ENCODE measurements at regions not wholly inside any gene's neighbourhood (a gene's known extent, or its start where the extent isn't known, plus 50 kb on each side); places are given as distances from the start of the nearest gene placed in this dataset.
"Not testable (repeated sequence)": the region's sequence is repeated elsewhere in the genome, so short reads cannot be mapped to it uniquely, and the experiment has no call there.

GRCh38 chr17:72468841-72469240 is 348.0 kb downstream of the SOX9 start:
- no peak overlapping the region for H3K4me3 ChIP-seq (ENCODE audit: low read depth, low read length)
- no peak for DNase-seq (ENCODE audit: low read depth, low spot score)
- in situ Hi-C loops (cut with HindIII; ENCODE audit: low sequenced_read_pairs), result no loop called here
- no peak for TF ChIP-seq CTCF (IDR thresholded peaks at IDR 0.05; ENCODE audit: low read depth, low read length)

GRCh38 chr17:72470121-72470705 is 349.4 kb downstream of the SOX9 start:
- no peak for TF ChIP-seq CTCF (IDR thresholded peaks at IDR 0.05; ENCODE audit: low read depth, low read length)
- no peak overlapping the region for H3K4me3 ChIP-seq (ENCODE audit: low read depth, low read length)
- in situ Hi-C loops (cut with HindIII; ENCODE audit: low sequenced_read_pairs), result no loop called here
- DNase-seq (ENCODE audit: low read depth, low spot score), result no peak

GRCh38 chr17:72470734-72471133 is 349.9 kb downstream of the SOX9 start:
- H3K4me3 ChIP-seq (ENCODE audit: low read depth, low read length), result no peak overlapping the region
- DNase-seq (ENCODE audit: low read depth, low spot score), result no peak
- in situ Hi-C loops (cut with HindIII; ENCODE audit: low sequenced_read_pairs), result no loop called here
- no peak for TF ChIP-seq CTCF (IDR thresholded peaks at IDR 0.05; ENCODE audit: low read depth, low read length)

GRCh38 chr17:72471296-72471695 is 350.5 kb downstream of the SOX9 start:
- TF ChIP-seq CTCF (IDR thresholded peaks at IDR 0.05; ENCODE audit: low read depth, low read length), result no peak
- in situ Hi-C loops (cut with HindIII; ENCODE audit: low sequenced_read_pairs), result no loop called here
- DNase-seq (ENCODE audit: low read depth, low spot score), result no peak
- no peak overlapping the region for H3K4me3 ChIP-seq (ENCODE audit: low read depth, low read length)

- H3K4me3 ChIP-seq (ENCODE audit: low read depth, low read length), result no peak overlapping the region
- DNase-seq (ENCODE audit: low read depth, low spot score), result no peak
- in situ Hi-C loops (cut with HindIII; ENCODE audit: low sequenced_read_pairs), result no loop called here
- no peak for TF ChIP-seq CTCF (IDR thresholded peaks at IDR 0.05; ENCODE audit: low read depth, low read length)
Measured at GRCh38 chr17:72472106-72472505, 351.3 kb downstream of the SOX9 start.

GRCh38 chr17:72472853-72473390 is 352.1 kb downstream of the SOX9 start:
- in situ Hi-C loops (cut with HindIII; ENCODE audit: low sequenced_read_pairs); H3K4me3 ChIP-seq (ENCODE audit: low read depth, low read length); DNase-seq (ENCODE audit: low read depth, low spot score): not testable (repeated sequence)

- in situ Hi-C loops (cut with HindIII; ENCODE audit: low sequenced_read_pairs), result no loop called here
- no peak overlapping the region for H3K4me3 ChIP-seq (ENCODE audit: low read depth, low read length)
- TF ChIP-seq CTCF (IDR thresholded peaks at IDR 0.05; ENCODE audit: low read depth, low read length), result no peak
- DNase-seq (ENCODE audit: low read depth, low spot score), result no peak
Measured at GRCh38 chr17:72474243-72474642, 353.4 kb downstream of the SOX9 start.
